ENCODE measurements at regions not wholly inside any gene's neighbourhood (a gene's known extent, or its start where the extent isn't known, plus 50 kb on each side); places are given as distances from the start of the nearest gene placed in this dataset.

DNA sequence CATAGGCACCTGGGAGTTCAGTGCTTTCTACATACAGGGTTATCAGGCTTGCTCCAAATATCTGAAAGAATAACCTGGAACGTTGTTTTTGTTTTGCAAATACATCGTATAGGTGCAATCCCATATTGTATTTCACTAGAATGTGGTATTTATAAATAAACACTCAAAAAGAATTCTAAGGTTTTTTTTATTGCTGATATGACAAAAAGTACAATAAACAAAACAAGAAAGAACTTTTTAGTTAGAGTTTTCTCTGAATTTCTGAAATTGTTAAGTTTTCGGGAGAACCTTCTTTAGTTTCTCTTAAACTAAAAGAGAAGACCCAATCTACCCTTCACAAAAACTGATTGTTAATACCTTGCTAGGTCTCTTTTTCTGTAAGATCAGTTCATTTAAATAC is 225.8 kb downstream of the CCDC59 start:
- dilution Hi-C loops (cut with MboI; ENCODE audit: extremely low pct_ligation_motif_present, low sequenced_read_pairs) = no loop called here

DNA sequence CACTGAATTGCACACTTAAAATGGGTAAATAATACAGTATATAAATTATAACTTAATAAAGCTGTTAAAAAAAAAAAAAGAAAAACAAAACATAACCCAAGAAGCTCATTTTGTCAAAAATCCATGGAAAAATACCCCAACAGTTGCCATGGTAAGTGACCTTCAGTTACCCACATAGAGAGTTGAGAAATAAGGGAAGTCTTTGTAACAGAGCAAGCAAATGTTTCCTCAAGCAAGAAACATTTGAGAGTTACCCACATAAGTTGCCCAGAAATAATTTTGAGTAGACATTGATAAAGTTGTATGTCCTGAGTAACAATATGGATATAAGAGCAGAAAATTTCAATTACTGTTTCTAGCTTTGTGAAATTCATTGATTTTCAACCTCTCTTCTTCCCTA is 227.4 kb downstream of the CCDC59 start:
- no peak for FAIRE-seq
- dilution Hi-C loops (cut with MboI; ENCODE audit: extremely low pct_ligation_motif_present, low sequenced_read_pairs) = no loop called here
- H3K79me2 ChIP-seq (ENCODE audit: control insufficient read depth, insufficient read depth, low read length) = no peaks in the 10 kb centered on the region

More for the DNA sequence above, 225.8 kb downstream of the CCDC59 start:
- Histone ChIP-seq H4K20me1 (ENCODE audit: control insufficient read depth, extremely low read depth, insufficient read depth, low read length) (no peaks in the 10 kb centered on the region), H3K36me3 (ENCODE audit: control insufficient read depth in 2 of 2, extremely low read depth in 1 of 2, insufficient read depth in 2 of 2, low read length in 2 of 2) (no peaks in the 10 kb centered on the region), H3K9me1 (ENCODE audit: control insufficient read depth, extremely low read depth, insufficient read depth, low read length) (no peaks in the 10 kb centered on the region), H3K4me3 (ENCODE audit: control insufficient read depth in 2 of 3, extremely low read depth in 1 of 3, insufficient read depth in 2 of 3, low read depth in 1 of 3, low read length in 3 of 3) (no peak overlapping the region), H3K79me2 (ENCODE audit: control insufficient read depth, insufficient read depth, low read length) (no peaks in the 10 kb centered on the region), H3K27ac (ENCODE audit: control insufficient read depth, insufficient read depth, low read length) (no peak overlapping the region), H2AFZ (ENCODE audit: control insufficient read depth, low read length) (no peak overlapping the region), H3K27me3 (ENCODE audit: control insufficient read depth, extremely low read depth, insufficient read depth, low read length) (no peaks in the 10 kb centered on the region), H3K4me1 (ENCODE audit: control insufficient read depth, extremely low read depth, insufficient read depth, low read length) (no peaks in the 10 kb centered on the region), H3K9me3 (ENCODE audit: control insufficient read depth, low read depth, low read length) (no peaks in the 10 kb centered on the region), H3K4me2 (ENCODE audit: control insufficient read depth, extremely low read depth, insufficient read depth, low read depth, low read length) (no peak overlapping the region), H3K9ac (ENCODE audit: control insufficient read depth, extremely low read depth, insufficient read depth, low read length) (no peak overlapping the region)
- TF ChIP-seq, protein P1, sequence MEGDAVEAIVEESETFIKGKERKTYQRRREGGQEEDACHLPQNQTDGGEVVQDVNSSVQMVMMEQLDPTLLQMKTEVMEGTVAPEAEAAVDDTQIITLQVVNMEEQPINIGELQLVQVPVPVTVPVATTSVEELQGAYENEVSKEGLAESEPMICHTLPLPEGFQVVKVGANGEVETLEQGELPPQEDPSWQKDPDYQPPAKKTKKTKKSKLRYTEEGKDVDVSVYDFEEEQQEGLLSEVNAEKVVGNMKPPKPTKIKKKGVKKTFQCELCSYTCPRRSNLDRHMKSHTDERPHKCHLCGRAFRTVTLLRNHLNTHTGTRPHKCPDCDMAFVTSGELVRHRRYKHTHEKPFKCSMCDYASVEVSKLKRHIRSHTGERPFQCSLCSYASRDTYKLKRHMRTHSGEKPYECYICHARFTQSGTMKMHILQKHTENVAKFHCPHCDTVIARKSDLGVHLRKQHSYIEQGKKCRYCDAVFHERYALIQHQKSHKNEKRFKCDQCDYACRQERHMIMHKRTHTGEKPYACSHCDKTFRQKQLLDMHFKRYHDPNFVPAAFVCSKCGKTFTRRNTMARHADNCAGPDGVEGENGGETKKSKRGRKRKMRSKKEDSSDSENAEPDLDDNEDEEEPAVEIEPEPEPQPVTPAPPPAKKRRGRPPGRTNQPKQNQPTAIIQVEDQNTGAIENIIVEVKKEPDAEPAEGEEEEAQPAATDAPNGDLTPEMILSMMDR (optimal IDR thresholded peaks at IDR 0.05 in 1 of 3, IDR thresholded peaks at IDR 0.05 in 1 of 3, conservative IDR thresholded peaks at IDR 0.05 in 1 of 3; ENCODE audit: extremely low read depth in 1 of 3, insufficient read depth in 2 of 3, low read length in 3 of 3) = no peak
- no peak for TF ChIP-seq EZH2 (IDR thresholded peaks at IDR 0.05; ENCODE audit: low read length)
- FAIRE-seq (no peak), DNase-seq (ENCODE audit: low read depth, low spot score) (no peak)

More for the DNA sequence above, 227.4 kb downstream of the CCDC59 start:
- no peaks in the 10 kb centered on the region for H3K36me3 ChIP-seq (ENCODE audit: control insufficient read depth in 2 of 2, extremely low read depth in 1 of 2, insufficient read depth in 2 of 2, low read length in 2 of 2)
- H3K9me3 ChIP-seq (ENCODE audit: control insufficient read depth, low read depth, low read length) = no peaks in the 10 kb centered on the region
- H3K4me3 ChIP-seq (ENCODE audit: control insufficient read depth in 2 of 3, extremely low read depth in 1 of 3, insufficient read depth in 2 of 3, low read depth in 1 of 3, low read length in 3 of 3) = no peak overlapping the region
- H4K20me1 ChIP-seq (ENCODE audit: control insufficient read depth, extremely low read depth, insufficient read depth, low read length) = no peaks in the 10 kb centered on the region
- H3K27ac ChIP-seq (ENCODE audit: control insufficient read depth, insufficient read depth, low read length) = no peak overlapping the region
- TF ChIP-seq, protein P1 (optimal IDR thresholded peaks at IDR 0.05 in 1 of 3, IDR thresholded peaks at IDR 0.05 in 1 of 3, conservative IDR thresholded peaks at IDR 0.05 in 1 of 3; ENCODE audit: extremely low read depth in 1 of 3, insufficient read depth in 2 of 3, low read length in 3 of 3) = no peak
- no peak for TF ChIP-seq EZH2 (IDR thresholded peaks at IDR 0.05; ENCODE audit: low read length)
- H3K27me3 ChIP-seq (ENCODE audit: control insufficient read depth, extremely low read depth, insufficient read depth, low read length) = no peaks in the 10 kb centered on the region
- H2AFZ ChIP-seq (ENCODE audit: control insufficient read depth, low read length) = no peak overlapping the region
- no peak overlapping the region for H3K9ac ChIP-seq (ENCODE audit: control insufficient read depth, extremely low read depth, insufficient read depth, low read length)
- DNase-seq (ENCODE audit: low read depth, low spot score) = no peak
- H3K9me1 ChIP-seq (ENCODE audit: control insufficient read depth, extremely low read depth, insufficient read depth, low read length) = no peaks in the 10 kb centered on the region
- H3K4me1 ChIP-seq (ENCODE audit: control insufficient read depth, extremely low read depth, insufficient read depth, low read length) = no peaks in the 10 kb centered on the region
- H3K4me2 ChIP-seq (ENCODE audit: control insufficient read depth, extremely low read depth, insufficient read depth, low read depth, low read length) = no peak overlapping the region
